ENCODE measurements at regions not wholly inside any gene's neighbourhood (a gene's known extent, or its start where the extent isn't known, plus 50 kb on each side); places are given as distances from the start of the nearest gene placed in this dataset.
"Not testable (repeated sequence)": the region's sequence is repeated elsewhere in the genome, so short reads cannot be mapped to it uniquely, and the experiment has no call there.

GRCh38 chr5:145652700-145653099 is 182.4 kb downstream of the PRELID2 start:
- not testable (repeated sequence) for ATAC-seq

GRCh38 chr5:145647137-145647536 is 188.0 kb downstream of the PRELID2 start:
- ATAC-seq, result not testable (repeated sequence)

DNA sequence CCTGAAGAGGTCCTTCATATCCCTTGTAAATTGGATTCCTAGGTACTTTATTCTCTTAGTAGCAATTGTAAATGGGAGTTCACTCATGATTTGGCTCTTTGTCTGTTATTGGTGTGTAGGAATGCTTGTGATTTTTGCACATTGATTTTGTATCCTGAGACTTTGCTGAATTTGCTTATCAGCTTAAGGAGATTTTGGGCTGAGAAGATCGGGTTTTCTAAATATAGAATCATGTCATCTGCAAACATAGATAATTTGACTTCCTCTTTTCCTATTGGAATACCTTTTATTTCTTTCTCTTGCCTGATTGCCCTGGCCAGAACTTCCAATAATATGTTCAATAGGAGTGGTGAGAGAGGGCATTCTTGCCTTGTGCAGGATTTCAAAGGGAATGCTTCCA is 191.9 kb downstream of the PRELID2 start:
- ATAC-seq, result not testable (repeated sequence)

DNA sequence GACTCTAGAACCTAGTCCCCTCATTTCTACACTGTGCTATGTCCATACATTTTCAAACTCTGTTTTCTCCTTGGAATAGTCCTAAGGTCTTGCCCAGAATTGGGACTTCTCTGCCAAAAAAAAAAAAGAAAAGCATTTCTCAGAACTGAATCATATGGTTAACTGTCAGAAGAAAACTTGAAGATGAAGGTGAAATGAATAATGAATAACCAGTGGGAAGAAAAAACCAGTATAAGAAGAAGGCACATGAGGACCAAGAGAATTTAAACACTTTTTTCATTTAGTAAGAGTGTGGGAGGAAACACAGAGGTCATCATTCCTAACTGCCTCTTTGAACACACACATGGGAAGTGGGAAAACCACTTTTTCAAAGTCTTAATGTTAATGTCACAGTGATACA is 197.7 kb downstream of the PRELID2 start:
- ATAC-seq, result no peak

DNA sequence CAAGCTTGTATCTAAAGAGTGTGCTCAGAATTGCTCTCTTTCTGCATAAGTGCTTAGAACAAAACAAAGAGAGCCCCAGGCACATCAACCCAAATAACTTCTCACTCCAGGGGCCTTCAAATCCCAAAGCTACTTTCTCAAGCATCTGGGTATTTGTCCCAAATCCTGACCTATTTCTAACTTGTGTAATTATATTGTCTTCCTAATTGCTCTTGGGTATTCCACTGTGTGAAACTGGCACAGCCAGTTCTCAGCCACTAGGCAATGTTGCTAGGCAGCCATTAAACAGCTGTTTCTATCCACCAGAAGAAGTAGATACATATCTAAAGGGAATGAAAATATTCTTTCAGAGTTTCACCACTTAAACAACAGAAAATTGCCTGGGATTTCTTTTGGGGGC is 198.8 kb downstream of the PRELID2 start:
- no peak for ATAC-seq

GRCh38 chr5:145633474-145633873 is 201.7 kb downstream of the PRELID2 start:
- no peak for ATAC-seq

- ATAC-seq, result no peak
Observed at GRCh38 chr5:145632701-145633100, 202.4 kb downstream of the PRELID2 start.

- no peak for ATAC-seq
Observed at GRCh38 chr5:145629047-145629446, 206.1 kb downstream of the PRELID2 start.

DNA sequence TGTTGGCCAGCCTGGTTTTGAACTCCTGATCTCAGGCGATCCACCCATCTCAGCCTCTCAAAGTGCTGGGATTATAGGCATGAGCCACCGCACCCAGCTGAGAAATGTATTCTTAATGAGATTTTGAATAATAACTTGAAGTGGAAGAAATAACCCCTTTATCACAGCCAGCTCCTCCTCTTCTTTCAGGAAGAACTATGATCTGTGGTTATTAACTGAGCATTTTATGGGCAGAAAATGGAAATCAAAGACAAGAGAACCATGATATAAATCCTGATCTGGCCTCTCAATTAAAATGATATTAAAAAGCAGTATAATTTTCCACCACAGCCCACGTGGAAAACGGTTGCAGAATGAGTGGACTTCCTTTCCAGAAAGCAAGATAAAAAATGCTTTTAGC is 206.6 kb downstream of the PRELID2 start:
- no peak for ATAC-seq

DNA sequence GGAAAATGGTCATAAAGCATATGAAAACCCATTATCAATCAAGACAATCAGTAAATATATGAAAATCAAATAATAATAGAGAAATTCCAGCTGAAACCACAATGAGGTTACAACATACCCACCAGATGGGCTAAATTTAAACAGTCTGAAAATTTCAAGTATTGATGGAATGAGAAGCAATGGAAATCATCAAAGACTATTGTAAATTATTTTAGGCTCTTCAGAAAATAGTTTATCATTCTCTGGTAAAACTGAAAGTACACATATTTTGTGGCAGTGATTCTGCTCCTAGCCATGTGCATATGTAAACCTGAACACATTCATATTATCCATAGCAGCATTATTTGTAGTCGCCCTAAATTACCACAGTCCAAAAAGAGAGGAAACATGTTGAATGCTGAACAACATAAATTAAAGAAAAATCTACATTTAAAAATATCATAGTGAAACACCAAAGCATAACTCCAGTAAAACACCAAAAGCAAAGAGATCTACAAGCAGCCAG is 215.3 kb downstream of the PRELID2 start:
- ATAC-seq, result no peak

- not testable (repeated sequence) for ATAC-seq
Observed at GRCh38 chr5:145616739-145617138, 218.4 kb downstream of the PRELID2 start.

DNA sequence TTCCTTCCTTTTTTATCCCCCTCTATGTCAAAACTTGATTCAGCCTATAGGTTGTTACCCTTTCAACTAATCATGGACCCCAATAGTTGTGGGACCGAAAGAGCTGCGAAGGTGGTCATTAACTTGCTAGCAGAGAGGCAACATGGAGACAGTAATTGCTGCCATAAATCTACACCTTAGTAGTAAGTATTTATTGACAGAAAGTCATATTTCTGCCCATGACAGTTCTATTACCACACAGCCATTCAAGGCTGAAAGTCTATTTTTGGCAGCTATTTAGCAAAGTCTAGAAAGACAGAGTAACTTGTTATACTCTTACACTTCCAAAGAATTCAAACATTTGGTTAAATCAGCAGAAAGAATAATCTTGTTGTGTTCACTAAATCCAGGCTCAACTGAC is 236.2 kb downstream of the PRELID2 start:
- ATAC-seq, result no peak

DNA sequence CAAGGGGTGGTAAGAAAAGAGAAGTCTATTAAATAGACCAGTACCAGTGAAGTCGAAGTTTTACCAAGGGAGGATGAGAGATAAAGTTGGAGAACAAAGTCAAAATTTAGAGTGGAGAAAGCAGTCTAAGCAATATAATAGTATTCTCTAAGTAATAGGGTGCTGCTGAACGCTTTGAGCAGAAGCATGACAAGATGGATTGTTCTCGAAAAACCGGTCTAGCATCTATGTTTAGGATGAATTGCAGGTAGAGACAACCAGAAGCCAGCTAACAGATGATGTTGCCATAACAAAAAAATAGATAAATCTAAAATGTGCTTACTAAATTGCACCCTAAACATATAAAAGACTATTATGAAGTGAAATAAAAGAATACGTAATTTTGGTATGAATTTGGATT is 237.0 kb downstream of the PRELID2 start:
- ATAC-seq, result no peak

DNA sequence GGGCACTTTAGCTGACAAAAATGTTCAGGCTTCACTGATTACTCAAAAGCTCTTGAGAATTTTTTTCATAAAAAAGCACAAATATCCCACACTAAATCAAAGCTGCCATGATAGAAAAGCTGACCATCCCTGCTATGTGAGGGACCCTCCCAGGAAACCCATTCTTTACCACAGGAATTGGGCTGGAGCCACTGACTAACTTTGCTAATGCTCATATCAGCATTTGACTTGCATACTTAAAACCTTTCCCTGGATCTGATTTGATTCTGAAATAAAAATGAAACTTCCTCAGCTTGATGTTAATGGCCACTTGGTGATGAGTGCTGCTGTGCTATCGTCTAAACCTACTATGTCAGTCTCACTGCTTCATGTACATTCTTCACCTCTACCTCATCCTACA is 243.6 kb downstream of the PRELID2 start:
- no peak for ATAC-seq

- no peak for ATAC-seq
Observed at GRCh38 chr5:145589063-145589462, 246.1 kb downstream of the PRELID2 start.

DNA sequence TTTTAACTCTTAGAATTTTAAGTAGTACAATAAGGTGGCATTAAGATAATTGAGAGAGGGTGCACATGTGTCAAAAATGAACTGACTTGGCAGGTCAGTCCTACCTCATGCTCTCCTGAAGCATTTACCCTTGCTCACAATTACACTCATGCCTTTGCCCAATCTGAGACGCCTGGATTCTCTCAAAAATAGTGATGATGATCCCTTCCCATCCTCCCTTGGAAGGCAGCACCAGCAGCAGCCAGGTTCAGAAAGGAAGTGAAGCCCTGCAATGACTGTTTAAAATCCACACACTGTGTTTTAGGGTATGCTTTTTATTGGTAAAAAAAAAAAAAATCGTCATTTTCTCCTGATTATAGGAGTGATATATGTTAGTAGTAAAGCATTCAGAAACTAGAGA is 246.6 kb downstream of the PRELID2 start:
- ATAC-seq, result no peak

DNA sequence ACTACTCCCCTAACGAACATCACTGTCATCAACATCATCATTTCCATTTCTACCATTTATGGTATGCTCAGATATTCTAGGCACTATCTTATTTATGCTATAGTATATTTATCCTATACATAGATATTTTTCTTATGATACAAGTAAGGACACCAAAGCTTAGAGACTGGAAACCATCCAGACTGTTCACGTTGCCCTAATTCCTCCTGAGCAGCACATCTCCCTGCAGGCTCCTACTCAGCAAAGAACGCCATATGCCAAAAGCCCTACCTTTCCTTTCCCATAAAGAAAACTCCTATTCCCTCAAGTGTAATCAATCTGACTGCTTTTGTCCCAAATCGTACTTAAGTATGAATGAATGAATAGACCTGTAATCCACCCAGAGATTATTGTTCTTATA is 247.0 kb downstream of the PRELID2 start:
- ATAC-seq, result no peak

DNA sequence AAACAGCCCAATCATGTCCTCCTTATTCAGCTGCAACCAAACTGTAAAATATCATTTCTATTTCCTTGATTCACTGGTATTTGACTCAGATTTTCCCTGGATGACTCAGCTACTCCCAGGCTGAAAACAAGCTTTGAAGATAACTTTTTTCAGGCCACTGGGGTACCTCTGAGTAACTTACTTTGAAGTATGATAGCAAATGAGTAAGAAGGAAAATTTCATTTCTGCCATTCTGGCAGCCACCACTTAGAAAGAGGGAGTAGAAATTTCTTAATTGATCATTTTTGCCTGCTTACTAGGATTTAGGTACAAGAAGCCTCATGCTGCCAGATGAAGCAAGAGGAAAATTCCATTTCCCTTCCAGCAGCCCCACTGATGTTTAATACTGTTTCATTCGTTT is 247.4 kb downstream of the PRELID2 start:
- peak in 1 of 2 donors; percentile 41 for ATAC-seq

GRCh38 chr5:145587308-145587672 is 247.9 kb downstream of the PRELID2 start:
- no peak for ATAC-seq

- no peak for ATAC-seq
Observed at GRCh38 chr5:145586661-145587307, 248.4 kb downstream of the PRELID2 start.

GRCh38 chr5:145585443-145586148 is 249.5 kb downstream of the PRELID2 start:
- ATAC-seq, result no peak

GRCh38 chr5:145579301-145579700 is 255.8 kb downstream of the PRELID2 start:
- ATAC-seq, result no peak

DNA sequence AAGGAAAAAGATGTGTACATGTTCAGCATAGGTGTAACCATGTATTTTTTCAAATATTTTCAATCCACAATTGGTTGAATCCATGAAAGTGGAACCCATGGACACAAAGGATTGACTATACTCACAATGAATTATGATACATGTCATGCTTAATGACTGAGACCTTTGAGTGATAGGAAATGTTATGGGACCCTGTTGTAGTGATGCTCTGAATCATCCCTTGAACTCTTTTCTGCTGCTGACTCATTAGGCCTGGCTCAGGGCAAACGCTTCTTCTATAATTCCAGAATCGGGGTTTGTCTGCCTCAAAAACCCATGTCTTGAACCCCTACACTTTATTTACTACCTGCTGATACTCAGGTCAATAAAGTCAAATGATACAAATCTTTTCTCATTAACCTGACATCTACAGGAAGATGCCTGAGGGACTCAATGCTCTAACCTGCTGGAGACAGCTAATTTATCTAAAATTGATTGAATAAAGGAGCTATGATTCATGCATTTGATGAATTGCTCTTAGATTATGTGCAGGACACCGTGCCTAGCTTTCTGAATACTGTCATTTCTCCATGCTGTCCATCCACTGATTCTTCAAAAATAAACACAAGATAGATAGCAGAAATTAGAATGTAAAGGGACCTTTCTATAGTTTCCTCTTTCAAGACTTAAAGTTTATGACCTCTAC is 260.1 kb downstream of the PRELID2 start:
- no peak for ATAC-seq

GRCh38 chr5:145568581-145568980 is 266.6 kb downstream of the PRELID2 start:
- ATAC-seq, result no peak
